PC-3 (cell line): ENCODE measurements at regions not wholly inside any gene's neighbourhood (a gene's known extent, or its start where the extent isn't known, plus 50 kb on each side); places are given as distances from the start of the nearest gene placed in this dataset.

ENCODE experiments used
- ATAC-seq: fragments of 200-7000 bp; cut with Tn5 transposase; 2 replicates; pipeline ENCODE4 v1.9.1; 2020; ENCODE audit warnings: mild to moderate bottlenecking, moderate library complexity
- BruUV-seq: library from RNA; stranded (reverse); fragments of 400-500 nt; replicated peaks from 2 replicates; lab custom pipeline; 2021; lab: Mats Ljungman, UMichigan
- CTCF ChIA-PET: fragments of 300-600 bp; sonication (Branson Sonifier 250); formaldehyde crosslinking; loops from one replicate; lab custom pipeline; 2022; ENCODE audit warnings: antibody characterized with exemption; lab: Charles Lee
- POLR2A ChIA-PET: fragments of 300-600 bp; sonication (Branson Sonifier 250); formaldehyde crosslinking; loops from one replicate; lab custom pipeline; 2022; ENCODE audit warnings: antibody characterized with exemption; ENCODE audit not compliant: unreplicated experiment; lab: Charles Lee
- DNase-seq: peaks from one replicate; pipeline ENCODE4 v3.0.0-alpha.2; 2015
- H2AFZ ChIP-seq: fragments of 300-600 bp; sonication (generic); 2 replicates; pipeline ENCODE4 v1.6.0; 2016; ENCODE audit warnings: antibody characterized with exemption, low read length
- H3F3A ChIP-seq: fragments of 300-600 bp; sonication (generic); one replicate; pipeline ENCODE4 v1.6.0; 2017; ENCODE audit warnings: antibody characterized with exemption, low read length, control low read depth, mild to moderate bottlenecking; ENCODE audit not compliant: unreplicated experiment
- H3K27ac ChIP-seq: fragments of 300-600 bp; sonication (generic); 2 replicates; pipeline ENCODE4 v1.5.1; 2016; ENCODE audit warnings: mild to moderate bottlenecking, low read length
- H3K27me3 ChIP-seq: fragments of 300-600 bp; sonication (generic); 2 replicates; pipeline ENCODE4 v1.6.1; 2016; ENCODE audit warnings: low read length, mixed read lengths
- H3K36me3 ChIP-seq: fragments of 300-600 bp; sonication (generic); 2 replicates; pipeline ENCODE4 v1.6.1; 2016; ENCODE audit warnings: low read depth, mixed run types, low read length, mixed read lengths
- H3K4me1 ChIP-seq: fragments of 300-600 bp; sonication (generic); 2 replicates; pipeline ENCODE4 v1.5.1; 2016; ENCODE audit warnings: low read length; ENCODE audit not compliant: insufficient read depth
- H3K4me2 ChIP-seq: fragments of 300-600 bp; sonication (generic); 2 replicates; pipeline ENCODE4 v1.6.0; 2016; ENCODE audit warnings: low read length
- H3K4me3 ChIP-seq: fragments of 300-600 bp; sonication (generic); 2 replicates; pipeline ENCODE4 v1.5.1; 2016; ENCODE audit warnings: mild to moderate bottlenecking, low read length, mixed read lengths
- H3K79me2 ChIP-seq: fragments of 300-600 bp; sonication (generic); 2 replicates; pipeline ENCODE4 v1.6.1; 2017; ENCODE audit warnings: low read length, mixed read lengths
- H3K9ac ChIP-seq: fragments of 300-600 bp; sonication (generic); 2 replicates; pipeline ENCODE4 v1.6.0; 2016; ENCODE audit warnings: mild to moderate bottlenecking, low read length
- H3K9me2 ChIP-seq: fragments of 300-600 bp; sonication (generic); replicated peaks from 2 replicates; pipeline ENCODE4 v1.6.1; 2016; ENCODE audit warnings: mixed run types, low read length, mixed read lengths
- H3K9me3 ChIP-seq: fragments of 300-600 bp; sonication (generic); 2 replicates; pipeline ENCODE4 v1.6.1; 2016; ENCODE audit warnings: low read length, mixed read lengths
- H4K20me1 ChIP-seq: fragments of 300-600 bp; sonication (generic); 2 replicates; pipeline ENCODE4 v1.6.1; 2016; ENCODE audit warnings: low read length, mixed read lengths
- CTCF ChIP-seq: fragments of 300-600 bp; sonication (generic); conservative IDR thresholded peaks from 2 replicates; pipeline ENCODE4 v1.5.1; 2017; ENCODE audit warnings: antibody characterized with exemption, low read depth, mild to moderate bottlenecking, low read length
- EZH2 ChIP-seq: fragments of 300-600 bp; sonication (generic); IDR thresholded peaks from one replicate; pipeline ENCODE4 v1.6.1; 2017; ENCODE audit warnings: antibody characterized with exemption, mild to moderate bottlenecking, low read length; ENCODE audit not compliant: unreplicated experiment
- EZH2phosphoT487 ChIP-seq: fragments of 300-600 bp; sonication (generic); IDR thresholded peaks from 2 replicates; pipeline ENCODE4 v1.6.1; 2018; ENCODE audit warnings: mild to moderate bottlenecking, antibody characterized with exemption, low read length, borderline replicate concordance
- intact Hi-C: fragments of 100-400 bp; cut with micrococcal nuclease; formaldehyde crosslinking; loops from 2 replicates; pipeline ENCODE4 v1.9.0; 2023

GRCh38 chr1:38778521-38778920, 81.1 kb downstream of the RRAGC start:
- TF ChIP-seq CTCF, result no peak
- TF ChIP-seq EZH2, result no peak
- TF ChIP-seq EZH2phosphoT487, result no peak
- ChIA-PET POLR2A (no interaction called here), CTCF (no interaction called here)
- Histone ChIP-seq H3F3A (no peaks in the 10 kb centered on the region), H3K79me2 (no peaks in the 10 kb centered on the region), H3K4me3 (no peak overlapping the region), H3K27me3 (peaks cover 77% of the 10 kb centered on the region), H3K27ac (no peak overlapping the region), H3K4me1 (no peaks in the 10 kb centered on the region), H3K9me2 (no peaks in the 10 kb centered on the region), H3K9me3 (no peaks in the 10 kb centered on the region), H3K36me3 (no peaks in the 10 kb centered on the region), H4K20me1 (no peaks in the 10 kb centered on the region), H2AFZ (no peak overlapping the region), H3K9ac (no peak overlapping the region), H3K4me2 (no peak overlapping the region)
- intact Hi-C loops, result no loop called here
- no peak for ATAC-seq
- no TSS peak for BruUV-seq
- no peak for DNase-seq

GRCh38 chr1:38778051-38778450, 81.5 kb downstream of the RRAGC start:
- CTCF ChIA-PET, result no interaction called here

More at GRCh38 chr1:38778051-38778450, 81.5 kb downstream of the RRAGC start:
- H2AFZ ChIP-seq, result no peak overlapping the region
- no peaks in the 10 kb centered on the region for H3K79me2 ChIP-seq
- no peaks in the 10 kb centered on the region for H3K9me2 ChIP-seq
- no peaks in the 10 kb centered on the region for H3K9me3 ChIP-seq
- no peaks in the 10 kb centered on the region for H3F3A ChIP-seq
- intact Hi-C loops, result no loop called here
- H3K27me3 ChIP-seq, result peaks cover 78% of the 10 kb centered on the region
- BruUV-seq, result no TSS peak
- H3K9ac ChIP-seq, result no peak overlapping the region
- no peaks in the 10 kb centered on the region for H4K20me1 ChIP-seq
- H3K4me3 ChIP-seq, result no peak overlapping the region
- ATAC-seq, result no peak
- no peaks in the 10 kb centered on the region for H3K4me1 ChIP-seq
- no peak overlapping the region for H3K4me2 ChIP-seq
- TF ChIP-seq EZH2 (no peak), CTCF (no peak), EZH2phosphoT487 (no peak)
- H3K27ac ChIP-seq, result no peak overlapping the region
- DNase-seq, result no peak
- H3K36me3 ChIP-seq, result no peaks in the 10 kb centered on the region
- POLR2A ChIA-PET, result no interaction called here
